HuH-7 (cell line): ENCODE measurements at regions not wholly inside any gene's neighbourhood (a gene's known extent, or its start where the extent isn't known, plus 50 kb on each side); places are given as distances from the start of the nearest gene placed in this dataset.

Experiments used
- DNase-seq: peaks from one replicate; pipeline ENCODE4 v3.0.0; 2011; ENCODE audit warnings: low spot score

DNA sequence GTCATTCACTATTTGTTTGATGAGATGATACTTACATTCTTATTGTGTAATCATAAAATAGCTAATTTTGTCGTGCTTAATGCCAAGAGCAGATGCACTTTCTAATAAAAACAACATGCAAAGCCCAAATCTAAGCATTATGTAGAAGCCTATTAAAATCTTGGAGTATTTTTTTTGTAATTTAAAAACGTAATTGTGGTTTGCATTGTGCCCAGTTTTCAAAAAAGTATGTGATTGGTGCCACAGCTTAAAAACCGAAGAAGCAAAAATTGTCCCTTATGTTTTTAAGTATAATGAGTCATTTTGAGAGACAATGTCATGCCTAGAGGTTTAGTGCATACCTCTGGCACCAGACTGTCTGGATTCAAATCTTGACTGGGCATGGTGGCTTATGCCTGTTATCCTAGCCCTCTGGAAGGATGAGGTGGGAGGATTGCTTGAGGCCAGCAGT lies 464.8 kb upstream of the RGS6 start:
- DNase-seq, result no peak

DNA sequence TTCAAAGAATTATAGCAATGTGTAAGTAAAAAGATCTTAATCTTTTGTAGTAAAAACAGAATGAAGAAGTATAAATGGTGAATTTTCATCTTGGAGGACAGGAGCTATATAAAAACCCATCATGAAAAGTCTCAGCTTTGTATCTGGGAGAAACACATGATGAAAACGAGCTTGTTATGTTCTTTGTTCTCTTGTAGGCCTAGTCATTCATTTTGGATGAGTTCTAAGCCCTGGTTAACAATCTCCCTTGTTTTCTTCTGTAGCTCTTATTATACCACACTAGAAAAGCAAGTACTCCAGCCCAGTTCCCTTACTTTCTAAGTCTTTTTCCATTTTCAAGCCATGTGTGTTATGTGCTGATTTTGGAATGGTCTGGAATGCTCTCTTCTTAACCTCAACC lies 463.5 kb upstream of the RGS6 start:
- DNase-seq, result no peak

DNA sequence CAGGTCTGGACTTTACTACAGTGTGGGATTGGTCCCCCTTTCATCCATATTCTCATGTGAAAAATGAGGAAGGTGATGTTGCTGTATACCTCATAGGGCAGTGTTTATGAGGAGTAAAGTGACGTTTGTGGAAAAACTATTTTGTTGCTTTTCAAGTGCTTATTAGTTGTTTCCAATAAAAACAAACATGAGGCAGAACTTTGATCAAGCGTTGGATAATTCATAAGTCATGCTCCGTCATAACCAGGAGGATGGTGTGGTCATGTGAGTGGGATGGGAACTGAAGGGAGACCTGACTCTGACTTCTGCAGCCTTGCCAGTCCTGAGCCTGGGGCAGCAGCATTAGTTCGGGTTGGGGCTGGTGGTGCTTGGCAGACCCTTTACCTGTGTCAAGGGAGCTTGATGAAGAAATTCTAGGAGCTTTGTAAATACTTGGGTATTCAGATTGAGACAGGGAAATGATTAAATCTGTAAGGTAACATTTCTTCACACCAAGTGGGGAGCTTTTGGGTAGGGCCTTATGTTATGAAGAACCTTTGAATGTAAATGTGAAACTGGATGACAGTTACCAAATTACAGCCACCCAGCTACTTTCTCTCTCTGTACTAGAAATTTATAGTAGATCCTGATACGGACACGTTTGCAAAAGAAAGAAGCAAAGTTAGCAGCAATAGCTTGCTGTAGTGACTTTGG lies 462.4 kb upstream of the RGS6 start:
- no peak for DNase-seq

DNA sequence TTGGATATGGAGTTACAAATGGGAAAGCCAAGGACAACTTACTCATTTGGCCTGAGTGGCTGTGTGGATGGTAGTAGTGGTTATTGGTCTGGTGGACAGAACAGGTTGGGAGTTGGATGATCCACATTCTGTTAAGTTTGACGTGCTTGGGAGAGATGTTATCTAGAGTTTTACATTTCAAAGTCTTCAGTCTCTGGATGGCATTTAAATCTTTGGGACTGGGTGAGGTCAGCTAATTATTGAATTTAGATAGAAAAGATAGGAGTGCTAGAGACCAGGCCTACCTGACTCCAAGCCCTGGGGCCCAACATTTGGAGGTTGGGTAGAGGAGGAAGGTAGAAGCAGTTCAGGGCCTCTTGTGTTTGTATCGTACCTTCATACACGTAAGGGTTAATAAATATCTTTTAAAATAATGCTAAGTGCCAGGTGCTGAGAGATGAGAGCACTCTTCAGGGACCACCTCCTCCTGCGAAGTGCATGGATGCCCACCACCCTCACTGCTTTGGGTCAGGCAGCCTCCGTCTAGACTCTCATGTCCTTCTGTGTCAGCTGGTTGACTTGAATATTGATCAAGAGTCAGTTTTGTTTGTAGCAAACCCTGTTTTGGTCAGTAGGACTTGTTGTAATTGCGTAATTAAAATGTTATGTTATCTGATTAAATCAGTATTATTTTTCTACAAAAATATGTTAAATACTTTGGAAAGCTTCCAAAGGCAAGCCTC lies 460.4 kb upstream of the RGS6 start:
- no peak for DNase-seq

DNA sequence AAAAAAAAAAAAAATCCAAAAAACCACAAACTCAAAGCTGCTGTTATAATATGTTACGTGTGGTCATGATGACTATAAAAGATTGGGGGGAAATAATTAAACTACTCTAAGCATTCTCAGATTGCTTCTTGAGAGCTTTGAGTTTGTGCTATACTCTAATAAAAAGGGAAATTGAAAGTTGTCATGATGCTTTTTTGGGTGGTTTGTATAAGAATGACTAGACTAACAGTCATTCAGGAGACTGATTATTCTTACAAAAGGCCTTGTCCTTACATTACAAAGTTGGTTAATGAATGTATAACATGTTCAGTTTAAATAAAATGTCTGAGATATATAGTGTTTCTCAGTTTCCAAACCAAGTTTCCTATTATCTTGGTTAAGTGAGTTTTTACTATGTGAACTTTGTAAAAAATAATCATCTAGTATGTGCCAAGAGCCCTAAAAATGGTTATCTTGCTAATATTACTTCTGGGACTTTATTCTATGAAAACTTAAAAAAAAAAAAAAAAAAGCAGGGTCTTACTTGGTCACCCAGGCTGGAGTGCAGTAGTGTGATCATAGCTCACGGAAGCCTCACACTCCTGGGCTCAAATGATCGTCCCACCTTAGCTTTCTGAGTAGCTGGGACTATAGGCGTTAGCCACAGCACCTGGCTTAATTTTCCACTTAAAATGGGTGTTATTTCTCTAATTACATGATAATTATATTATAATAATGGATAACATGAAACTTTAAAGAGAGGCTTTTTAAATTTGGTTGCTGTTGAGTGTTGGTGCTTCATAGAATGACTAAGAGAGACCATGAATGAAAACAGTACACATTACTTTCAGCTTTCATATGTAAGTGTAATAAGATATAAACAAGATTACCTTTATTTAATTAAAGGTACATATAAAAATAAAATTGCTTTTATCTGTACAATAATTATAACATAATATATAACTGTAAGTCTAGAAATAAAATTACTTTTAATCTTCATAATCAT lies 459.6 kb upstream of the RGS6 start:
- DNase-seq, result no peak

DNA sequence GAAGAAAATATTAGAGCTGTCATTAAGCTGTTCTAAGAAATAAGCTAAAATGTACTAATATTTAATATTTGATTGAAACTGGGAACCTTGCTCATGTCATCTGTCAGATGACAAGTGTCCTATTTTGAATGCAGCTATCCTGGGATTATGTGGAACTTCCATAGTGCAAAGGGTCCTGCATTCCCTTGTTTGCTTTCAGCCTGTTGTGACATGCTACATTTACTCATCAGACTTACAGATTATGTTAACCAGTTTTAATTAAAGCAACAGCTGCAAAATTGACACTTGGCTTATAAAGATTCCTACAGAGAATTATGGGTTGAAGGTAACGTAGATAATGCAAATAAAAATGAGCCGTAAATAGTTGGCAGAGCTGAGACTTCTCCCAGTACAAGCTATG lies 458.4 kb upstream of the RGS6 start:
- no peak for DNase-seq

DNA sequence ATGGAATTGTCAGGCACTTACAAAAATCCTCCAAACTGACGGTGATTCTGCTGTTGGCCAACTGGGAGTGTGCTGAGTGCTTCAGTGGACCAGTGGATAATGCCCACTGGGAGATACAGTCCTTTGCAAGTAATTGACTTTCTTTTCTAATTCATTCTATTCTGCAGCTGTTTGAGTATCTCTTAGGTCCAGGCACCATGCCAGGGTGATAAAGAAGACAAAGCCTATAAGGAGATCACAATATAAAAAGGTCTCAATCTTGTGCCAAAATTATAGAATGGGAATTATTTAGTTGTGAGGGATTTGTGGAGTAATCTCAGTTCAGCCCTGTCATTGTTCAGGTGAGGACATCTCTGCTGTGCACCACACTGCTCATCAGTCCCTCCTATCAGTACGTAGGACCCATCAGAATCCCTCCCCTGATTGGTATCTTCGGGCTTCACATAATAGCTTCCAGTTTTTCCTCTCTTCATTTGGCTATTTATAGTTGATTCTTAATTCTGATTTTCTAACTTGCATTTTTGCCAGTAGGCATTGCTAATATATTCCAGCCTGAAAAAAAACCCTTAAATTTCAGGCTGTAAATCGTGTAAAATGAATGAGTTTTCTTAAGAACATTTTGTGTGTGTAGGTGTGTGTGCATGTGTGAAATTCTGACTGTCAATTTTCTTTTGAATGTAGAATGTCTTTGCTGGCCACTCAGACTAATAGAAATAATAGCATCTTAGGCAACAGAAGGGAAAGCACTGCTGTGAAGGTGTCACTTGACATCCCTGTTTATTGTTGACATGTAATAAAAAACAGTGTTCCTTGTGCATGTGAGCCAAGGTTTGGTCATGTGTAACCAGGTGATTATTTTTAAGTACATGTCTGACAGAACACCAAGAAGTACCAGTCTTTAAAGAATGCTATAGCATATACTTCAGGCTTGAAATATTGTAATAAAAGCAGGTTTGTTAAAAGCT lies 457.6 kb upstream of the RGS6 start:
- DNase-seq, result no peak

DNA sequence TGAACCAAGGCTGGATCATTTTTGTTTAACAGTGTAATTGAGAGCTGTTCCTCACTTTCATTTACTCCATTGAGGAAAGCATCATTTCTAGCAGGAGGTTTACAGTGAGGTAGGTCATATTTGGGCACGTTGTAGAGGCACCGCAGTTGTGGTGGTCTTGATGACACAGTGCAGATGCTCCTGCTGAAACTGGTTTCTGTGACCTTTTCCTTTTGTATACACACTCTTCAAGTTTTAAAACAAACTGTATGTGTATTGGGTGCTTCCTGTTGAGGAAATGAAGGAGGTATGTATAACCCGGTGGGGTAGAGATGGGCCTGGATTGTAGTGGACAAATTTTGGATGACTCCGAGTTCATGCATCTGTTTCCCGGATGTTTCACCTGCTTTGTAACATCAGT lies 456.3 kb upstream of the RGS6 start:
- no peak for DNase-seq

DNA sequence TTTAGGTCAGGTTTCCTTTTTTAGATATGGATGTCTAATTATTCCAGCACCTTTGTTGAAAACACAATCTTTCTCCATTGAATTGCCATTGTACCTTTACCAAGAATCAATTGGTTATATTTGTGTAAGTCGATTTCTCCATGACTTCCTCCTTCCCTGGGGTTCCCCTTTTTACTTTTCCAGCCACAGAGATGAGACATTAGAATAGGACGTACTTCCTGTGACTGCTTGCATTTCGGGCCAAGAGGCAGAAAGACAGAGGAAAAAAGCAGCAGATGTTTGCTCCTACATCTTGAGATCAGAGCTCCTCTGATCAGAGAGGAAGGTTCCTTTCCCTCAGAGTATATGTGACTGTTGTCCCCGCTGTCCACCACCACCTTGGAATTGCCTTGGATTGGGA lies 453.7 kb upstream of the RGS6 start:
- DNase-seq, result no peak

DNA sequence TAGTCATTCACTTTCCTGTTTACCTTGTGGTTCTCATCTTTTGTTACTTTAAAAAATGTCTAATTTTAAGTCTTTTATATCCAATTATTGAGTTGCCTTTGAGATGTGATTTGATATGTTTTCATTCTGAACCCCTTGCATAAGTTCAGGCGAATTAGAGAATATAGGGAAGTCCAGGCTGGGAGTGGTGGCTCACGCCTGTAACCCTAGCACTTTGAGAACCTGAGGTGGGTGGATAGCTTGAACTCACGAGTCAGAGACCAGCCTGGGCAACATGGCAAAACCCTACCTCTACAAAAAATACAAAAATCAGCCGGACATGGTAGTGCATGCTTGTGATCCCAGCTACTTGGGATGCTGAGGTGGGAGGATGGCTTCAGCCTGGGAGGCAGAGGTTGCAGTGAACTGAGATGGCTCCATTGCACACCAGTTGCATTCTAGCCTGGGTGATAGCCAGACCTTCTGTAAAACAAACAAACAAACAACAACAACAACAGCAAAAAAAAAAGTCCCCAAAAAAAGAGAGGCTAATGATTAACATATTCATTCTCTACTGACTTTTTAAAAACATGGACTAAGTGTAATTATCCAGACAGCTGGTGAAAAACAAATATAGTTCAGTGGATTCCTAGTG lies 451.1 kb upstream of the RGS6 start:
- no peak for DNase-seq

DNA sequence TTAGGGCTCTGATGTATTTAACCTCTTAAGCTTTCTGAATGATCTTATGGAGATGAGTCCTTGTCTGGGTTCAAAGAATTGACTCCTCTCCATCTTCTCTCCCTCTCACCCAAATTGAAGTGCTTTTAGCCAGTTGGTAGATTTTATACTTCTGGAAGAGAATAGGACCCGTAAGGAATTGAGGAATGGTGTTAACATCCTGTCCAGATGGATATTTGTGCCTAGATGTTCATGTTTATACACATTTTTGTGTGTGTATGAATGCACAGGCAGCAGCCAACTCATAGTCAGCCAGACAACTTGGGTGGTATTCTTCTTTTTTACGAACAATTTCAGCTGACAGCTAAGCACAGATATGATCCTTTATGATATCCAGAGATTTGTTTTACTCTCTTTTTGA lies 449.6 kb upstream of the RGS6 start:
- DNase-seq, result no peak

DNA sequence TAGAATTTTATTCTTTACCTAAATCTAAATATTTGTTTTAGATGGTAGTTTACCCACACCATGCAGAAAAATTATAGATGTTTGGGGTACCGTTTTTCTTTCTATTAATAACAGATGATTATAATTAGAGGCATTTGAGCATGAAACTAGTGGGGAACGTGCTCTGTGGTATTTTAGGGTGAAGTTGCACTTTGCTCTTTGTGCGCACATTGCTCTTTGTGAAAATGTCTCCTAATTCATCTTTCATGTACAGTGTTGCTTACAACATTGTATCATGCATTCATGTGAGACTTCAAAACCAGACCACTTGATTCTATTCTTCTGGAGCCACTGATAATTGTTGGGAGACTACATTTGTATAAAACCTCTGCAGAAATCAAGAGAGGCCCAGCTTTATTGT lies 449.1 kb upstream of the RGS6 start:
- DNase-seq, result no peak

DNA sequence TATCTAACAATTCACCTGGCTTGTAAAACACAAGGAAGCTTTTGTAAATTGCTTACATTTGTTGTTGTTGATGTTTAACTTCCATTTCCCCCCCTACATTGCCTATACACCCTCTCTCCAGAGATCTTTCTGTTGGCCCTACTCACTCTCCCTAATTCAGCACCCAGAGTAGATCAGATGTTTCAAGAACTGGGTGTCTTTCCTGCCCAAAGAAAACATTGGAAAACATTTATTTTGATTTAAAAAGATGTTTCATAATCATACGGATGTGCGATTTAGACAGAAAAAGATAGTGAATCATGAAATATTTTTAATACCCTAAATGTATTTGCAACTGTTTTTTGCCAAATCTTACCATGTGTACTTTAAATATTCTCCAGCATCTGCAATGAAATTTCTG lies 446.4 kb upstream of the RGS6 start:
- no peak for DNase-seq

DNA sequence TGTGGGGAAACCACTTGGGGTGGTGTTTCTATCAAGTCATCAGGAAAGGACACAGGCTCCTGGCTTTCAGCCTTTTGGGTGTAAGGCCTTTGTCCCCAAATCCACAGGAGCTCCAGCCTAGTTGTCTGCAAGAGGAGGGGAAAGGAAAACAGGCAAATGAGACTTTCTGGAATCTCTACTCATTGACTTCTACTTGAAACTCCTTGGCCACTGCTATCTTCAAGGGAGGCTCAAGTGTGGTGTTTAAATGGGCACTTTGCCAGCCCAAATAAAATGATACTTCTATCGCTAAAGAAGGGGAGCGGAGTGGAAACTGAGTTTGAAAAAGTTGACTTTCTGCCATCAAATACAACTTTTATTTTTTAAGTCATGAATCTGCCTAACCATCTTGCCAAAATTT lies 445.9 kb upstream of the RGS6 start:
- no peak for DNase-seq

DNA sequence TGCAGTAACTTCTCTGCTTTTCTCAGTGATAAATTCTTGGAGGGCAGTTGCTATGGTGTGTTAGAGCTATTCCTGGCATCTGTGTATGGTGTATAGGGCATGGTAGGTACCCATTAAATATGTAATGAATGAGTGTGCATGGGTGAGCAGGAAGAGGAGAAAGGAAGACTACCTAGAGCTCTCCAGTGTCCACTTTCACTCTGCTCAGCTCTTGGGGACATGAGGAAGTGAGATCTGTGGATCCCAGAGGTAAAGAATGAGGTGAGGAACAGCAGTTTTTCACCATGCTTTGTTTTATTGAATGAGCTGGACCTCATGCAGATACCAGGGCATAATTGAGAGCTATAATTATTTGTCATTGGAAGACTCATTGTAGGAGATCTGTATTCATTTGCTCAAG lies 444.8 kb upstream of the RGS6 start:
- no peak for DNase-seq

DNA sequence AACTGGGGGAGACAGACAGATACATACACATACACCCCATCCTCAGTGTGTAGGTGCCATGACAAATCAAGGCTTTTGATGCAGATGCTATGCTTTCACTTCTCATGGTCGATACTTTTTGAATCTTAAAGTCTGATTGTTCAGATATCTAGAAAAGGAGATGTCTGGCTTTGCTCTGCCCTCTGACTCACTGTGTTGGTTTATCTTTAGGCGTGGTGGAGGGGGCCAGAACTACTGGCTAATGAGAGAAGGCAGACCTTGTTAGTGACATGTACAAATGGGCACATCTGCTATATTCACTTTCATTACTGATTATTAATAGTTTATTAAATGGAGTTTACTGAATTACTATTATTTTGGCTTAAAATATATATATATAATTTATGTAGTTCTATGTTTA lies 444.3 kb upstream of the RGS6 start:
- no peak for DNase-seq

DNA sequence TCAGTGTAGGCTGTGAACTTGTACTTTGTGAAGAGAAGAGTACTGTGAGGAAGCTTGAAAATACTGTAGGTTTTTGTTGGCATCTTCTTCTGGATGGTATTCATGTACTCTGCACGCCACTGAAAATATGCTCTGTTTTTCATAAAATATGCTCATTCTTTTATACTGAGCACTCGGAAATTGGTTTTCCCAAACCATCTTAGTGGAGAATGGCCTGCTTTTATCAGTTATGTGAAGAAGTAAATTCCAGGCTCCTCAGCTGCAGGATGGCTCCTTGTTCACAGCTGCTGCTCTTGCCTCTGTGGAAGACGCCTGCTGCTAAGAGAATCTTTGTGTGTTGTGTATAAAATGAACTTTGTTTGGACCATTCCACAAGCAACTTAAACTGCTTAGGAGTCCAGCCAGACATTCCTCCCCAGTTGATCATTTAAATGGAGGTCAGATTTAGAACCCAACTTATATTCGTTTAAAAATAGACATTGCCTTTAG lies 443.5 kb upstream of the RGS6 start:
- no peak for DNase-seq

DNA sequence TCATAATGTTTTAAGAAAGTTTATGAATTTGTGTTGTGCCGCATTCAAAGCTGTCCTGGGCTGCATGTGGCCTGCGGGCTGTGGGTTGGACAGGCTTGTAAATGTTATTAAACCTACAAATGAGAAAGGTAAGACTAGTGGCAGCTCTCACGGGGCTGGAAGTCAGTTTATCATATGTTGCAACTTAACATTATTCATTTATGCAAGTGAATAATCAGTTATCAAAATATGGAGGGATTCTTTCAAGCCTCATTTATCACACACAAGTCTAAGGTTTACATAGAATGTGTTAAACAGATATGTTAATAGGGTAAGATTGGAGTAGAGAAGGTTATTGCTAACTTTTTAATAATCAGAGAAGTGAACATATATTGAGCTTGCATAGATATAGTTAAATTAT lies 442.5 kb upstream of the RGS6 start:
- DNase-seq, result no peak

DNA sequence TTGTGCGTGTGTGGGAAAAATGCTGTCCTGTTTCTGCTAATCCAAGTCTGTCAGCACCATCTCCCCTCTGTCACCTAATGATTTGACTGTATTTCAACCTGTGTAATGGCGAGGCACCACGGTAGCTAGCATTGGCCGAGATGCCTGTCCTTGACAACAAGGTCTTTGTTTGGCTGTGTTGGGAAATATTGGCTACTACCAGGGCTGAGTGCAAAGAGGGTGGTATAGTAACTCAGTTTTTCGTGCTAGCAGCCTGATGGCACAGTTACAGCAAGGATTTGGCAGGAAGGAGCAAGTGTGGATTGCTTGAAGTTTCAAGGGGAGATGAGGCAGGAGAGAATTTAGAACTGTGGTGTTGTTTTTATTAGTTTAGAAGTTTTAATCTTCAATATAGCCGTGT lies 440.3 kb upstream of the RGS6 start:
- DNase-seq, result peak; percentile 49

DNA sequence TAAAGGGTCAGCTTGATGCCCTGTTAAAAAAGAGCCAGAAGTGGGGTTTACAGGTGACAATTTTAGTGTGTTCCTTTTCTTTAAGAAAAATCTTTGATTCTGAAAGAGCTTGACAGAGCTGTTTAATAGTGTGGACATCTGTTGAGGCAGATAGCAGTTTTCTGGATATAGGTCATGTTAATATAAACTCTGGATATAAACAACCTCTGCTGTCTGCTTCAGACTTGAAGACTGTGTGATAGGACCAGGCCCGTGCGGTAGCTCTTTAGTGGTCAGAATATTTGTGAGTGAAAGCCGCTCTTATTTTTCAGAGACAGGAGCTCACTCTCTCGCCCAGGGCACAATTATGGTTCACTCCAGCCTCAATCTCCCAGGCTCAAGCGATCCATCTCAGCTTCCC lies 439.9 kb upstream of the RGS6 start:
- no peak for DNase-seq

DNA sequence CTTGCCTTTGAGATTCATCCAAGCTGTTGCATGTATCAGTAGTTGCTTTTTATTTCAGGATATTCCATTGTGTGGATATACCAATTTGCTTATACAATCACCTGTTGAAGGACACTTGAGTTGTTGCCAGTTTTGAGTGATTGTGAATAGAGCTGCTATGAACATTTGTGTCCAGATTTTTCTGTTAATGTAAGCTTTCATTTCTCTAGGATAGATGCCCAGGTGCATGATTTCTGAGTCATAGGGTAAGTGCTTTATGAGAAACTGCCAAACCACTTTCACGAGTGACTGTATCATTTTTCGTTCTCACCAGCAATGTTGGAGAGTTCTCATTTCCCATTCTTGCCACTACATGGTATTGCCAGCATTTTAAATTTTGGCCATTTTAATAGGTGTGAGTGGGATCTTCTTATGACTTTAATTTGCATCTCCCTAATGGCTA lies 434.6 kb upstream of the RGS6 start:
- DNase-seq, result no peak
